HEK293 (cell line): ENCODE measurements at regions not wholly inside any gene's neighbourhood (a gene's known extent, or its start where the extent isn't known, plus 50 kb on each side); places are given as distances from the start of the nearest gene placed in this dataset.

Experiments
- CTCF ChIA-PET: fragments of 350-600 bp; formaldehyde crosslinking; extraction: SDS; loops from one replicate; lab custom pipeline; 2021; ENCODE audit warnings: antibody characterized with exemption; lab: Yijun Ruan, JAX
- POLR2A ChIA-PET: fragments of 300-600 bp; formaldehyde crosslinking; extraction: SDS; loops from one replicate; lab custom pipeline; 2020; ENCODE audit warnings: antibody characterized with exemption, inconsistent platforms; lab: Yijun Ruan, JAX
- H3K27ac ChIP-seq: fragments of 200-500 bp; sonication (Bioruptor generic); 2 replicates; pipeline ENCODE4 v1.5.1; 2014; ENCODE audit warnings: low read depth, low read length, control low read depth, inconsistent platforms; ENCODE audit errors: extremely low read depth
- H3K36me3 ChIP-seq, 2 experiments: fragments of 200-500 bp in 1 of 2; sonication (Bioruptor generic) in 1 of 2; 1 replicate in 1 of 2; 2 replicates in 1 of 2; pipeline ENCODE4 v1.5.1; 2014 to 2017; ENCODE audit warnings: inconsistent platforms in 2 of 2, low read length in 2 of 2; ENCODE audit not compliant: control insufficient read depth in 2 of 2, insufficient read depth in 1 of 2
- H3K4me1 ChIP-seq: fragments of 200-500 bp; sonication (Bioruptor generic); 2 replicates; pipeline ENCODE4 v1.5.1; 2014; ENCODE audit warnings: mild to moderate bottlenecking, low read length, inconsistent platforms; ENCODE audit not compliant: control insufficient read depth, insufficient read depth
- H3K4me3 ChIP-seq: 2 replicates; pipeline ENCODE4 v1.5.1; 2011; ENCODE audit warnings: low read depth, mild to moderate bottlenecking, control low read depth, low read length, moderate library complexity
- H3K9me3 ChIP-seq: fragments of 200-500 bp; sonication (Bioruptor generic); 2 replicates; pipeline ENCODE4 v1.5.1; 2014; ENCODE audit warnings: low read depth, low read length, inconsistent platforms; ENCODE audit not compliant: control insufficient read depth, insufficient read depth
- FEZF1 ChIP-seq: fragments of 450-650 bp; formaldehyde crosslinking; IDR thresholded peaks from 2 replicates; pipeline ENCODE4 v1.5.1; 2016; ENCODE audit warnings: missing biosample characterization, missing genetic modification characterization
- GLI4 ChIP-seq: fragments of 450-650 bp; formaldehyde crosslinking; IDR thresholded peaks from 2 replicates; pipeline ENCODE4 v1.5.1; 2016; ENCODE audit warnings: missing biosample characterization, missing genetic modification characterization
- HOXA7 ChIP-seq: sonication (generic); formaldehyde crosslinking; IDR thresholded peaks from 2 replicates; pipeline ENCODE4 v1.8.1; 2022; ENCODE audit warnings: missing genetic modification reagents, borderline replicate concordance
- KLF7 ChIP-seq: fragments of 450-650 bp; formaldehyde crosslinking; IDR thresholded peaks from 2 replicates; pipeline ENCODE4 v1.5.1; 2016; ENCODE audit warnings: missing biosample characterization, missing genetic modification characterization, borderline replicate concordance
- OVOL3 ChIP-seq: fragments of 450-650 bp; formaldehyde crosslinking; IDR thresholded peaks from 2 replicates; pipeline ENCODE4 v1.5.1; 2016; ENCODE audit warnings: missing biosample characterization, missing genetic modification characterization
- SP2 ChIP-seq: fragments of 450-650 bp; formaldehyde crosslinking; IDR thresholded peaks from 2 replicates; pipeline ENCODE4 v1.5.1; 2016; ENCODE audit warnings: missing biosample characterization, missing genetic modification characterization
- SP3 ChIP-seq: fragments of 450-650 bp; formaldehyde crosslinking; IDR thresholded peaks from 2 replicates; pipeline ENCODE4 v1.5.1; 2016; ENCODE audit warnings: missing biosample characterization, missing genetic modification characterization
- ZFHX2 ChIP-seq: fragments of 450-650 bp; formaldehyde crosslinking; conservative IDR thresholded peaks from 2 replicates; pipeline ENCODE4 v1.5.1; 2016; ENCODE audit warnings: missing biosample characterization, missing genetic modification characterization
- ZNF10 ChIP-seq: fragments of 450-650 bp; formaldehyde crosslinking; IDR thresholded peaks from 2 replicates; pipeline ENCODE4 v1.5.1; 2017; ENCODE audit warnings: missing biosample characterization, missing genetic modification characterization
- ZNF121 ChIP-seq: fragments of 450-650 bp; formaldehyde crosslinking; IDR thresholded peaks from 2 replicates; pipeline ENCODE4 v1.5.1; 2016; ENCODE audit warnings: missing biosample characterization, missing genetic modification characterization
- ZNF138 ChIP-seq: fragments of 450-650 bp; formaldehyde crosslinking; IDR thresholded peaks from 2 replicates; pipeline ENCODE4 v1.5.1; 2016; ENCODE audit warnings: missing biosample characterization, missing genetic modification characterization, borderline replicate concordance
- ZNF2 ChIP-seq: fragments of 450-650 bp; formaldehyde crosslinking; IDR thresholded peaks from 2 replicates; pipeline ENCODE4 v1.5.1; 2016; ENCODE audit warnings: missing biosample characterization, missing genetic modification characterization
- ZNF223 ChIP-seq: fragments of 450-650 bp; formaldehyde crosslinking; IDR thresholded peaks from 2 replicates; pipeline ENCODE4 v1.5.1; 2016; ENCODE audit warnings: missing biosample characterization, missing genetic modification characterization
- ZNF513 ChIP-seq: fragments of 450-650 bp; IDR thresholded peaks from 2 replicates; pipeline ENCODE4 v1.5.1; 2018; ENCODE audit warnings: missing biosample characterization, missing genetic modification characterization
- ZNF514 ChIP-seq: fragments of 450-650 bp; formaldehyde crosslinking; IDR thresholded peaks from 2 replicates; pipeline ENCODE4 v1.5.1; 2016; ENCODE audit warnings: missing biosample characterization, missing genetic modification characterization
- ZNF521 ChIP-seq: fragments of 450-650 bp; formaldehyde crosslinking; IDR thresholded peaks from 2 replicates; pipeline ENCODE4 v1.5.1; 2017; ENCODE audit warnings: missing biosample characterization, mild to moderate bottlenecking, missing genetic modification characterization
- ZNF548 ChIP-seq: fragments of 450-650 bp; formaldehyde crosslinking; IDR thresholded peaks from 2 replicates; pipeline ENCODE4 v1.5.1; 2016; ENCODE audit warnings: missing biosample characterization, missing genetic modification characterization
- ZNF555 ChIP-seq: fragments of 450-650 bp; formaldehyde crosslinking; conservative IDR thresholded peaks from 2 replicates; pipeline ENCODE4 v1.5.1; 2017; ENCODE audit warnings: missing biosample characterization, mild to moderate bottlenecking, missing genetic modification characterization, inconsistent platforms
- ZNF621 ChIP-seq: fragments of 450-650 bp; formaldehyde crosslinking; IDR thresholded peaks from 2 replicates; pipeline ENCODE4 v1.5.1; 2017; ENCODE audit warnings: missing biosample characterization, missing genetic modification characterization
- ZNF624 ChIP-seq: fragments of 450-650 bp; formaldehyde crosslinking; IDR thresholded peaks from 2 replicates; pipeline ENCODE4 v1.5.1; 2017; ENCODE audit warnings: missing biosample characterization, missing genetic modification characterization
- ZNF629 ChIP-seq: fragments of 450-650 bp; formaldehyde crosslinking; IDR thresholded peaks from 2 replicates; pipeline ENCODE4 v1.5.1; 2017; ENCODE audit warnings: missing biosample characterization, missing genetic modification characterization
- ZNF837 ChIP-seq: fragments of 450-650 bp; formaldehyde crosslinking; IDR thresholded peaks from 2 replicates; pipeline ENCODE4 v1.5.1; 2016; ENCODE audit warnings: missing biosample characterization, missing genetic modification characterization
- TF ChIP-seq, protein P1 (sequence below): fragments of 450-650 bp; formaldehyde crosslinking; IDR thresholded peaks from 2 replicates; pipeline ENCODE4 v1.5.1; 2016; ENCODE audit warnings: missing biosample characterization, missing genetic modification characterization
- TF ChIP-seq, protein P2 (sequence below): fragments of 450-650 bp; formaldehyde crosslinking; IDR thresholded peaks from 2 replicates; pipeline ENCODE4 v1.5.1; 2016; ENCODE audit warnings: missing biosample characterization, missing genetic modification characterization
- TF ChIP-seq, protein P3 (sequence below): fragments of 450-650 bp; formaldehyde crosslinking; IDR thresholded peaks from 2 replicates; pipeline ENCODE4; 2016; ENCODE audit warnings: missing biosample characterization, missing genetic modification characterization

DNA sequence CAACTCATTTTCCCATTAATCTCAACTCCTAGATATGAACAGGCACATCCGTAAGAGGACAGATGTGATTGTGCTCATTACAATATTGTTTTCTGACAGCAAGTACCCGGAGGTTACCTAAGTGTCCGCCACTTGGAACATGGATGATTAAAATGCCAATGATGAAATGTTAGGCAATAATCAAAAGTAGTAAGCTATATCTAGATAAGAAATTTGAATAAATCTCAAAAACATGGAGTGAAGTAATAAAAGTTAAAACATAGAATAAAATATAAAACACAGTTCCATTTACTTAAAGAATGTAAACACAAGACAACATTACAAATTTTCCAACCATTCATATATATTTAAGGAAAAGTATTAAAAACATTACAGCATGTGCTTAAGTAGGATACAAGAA, 59.2 kb upstream of the LY86 start (continued):
- TF ChIP-seq, protein P1, sequence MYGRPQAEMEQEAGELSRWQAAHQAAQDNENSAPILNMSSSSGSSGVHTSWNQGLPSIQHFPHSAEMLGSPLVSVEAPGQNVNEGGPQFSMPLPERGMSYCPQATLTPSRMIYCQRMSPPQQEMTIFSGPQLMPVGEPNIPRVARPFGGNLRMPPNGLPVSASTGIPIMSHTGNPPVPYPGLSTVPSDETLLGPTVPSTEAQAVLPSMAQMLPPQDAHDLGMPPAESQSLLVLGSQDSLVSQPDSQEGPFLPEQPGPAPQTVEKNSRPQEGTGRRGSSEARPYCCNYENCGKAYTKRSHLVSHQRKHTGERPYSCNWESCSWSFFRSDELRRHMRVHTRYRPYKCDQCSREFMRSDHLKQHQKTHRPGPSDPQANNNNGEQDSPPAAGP (tag by site-specific recombination) = no peak
- TF ChIP-seq ZNF121 (tag by site-specific recombination) (no peak), OVOL3 (tag by site-specific recombination) (no peak), SP3 (no peak), HOXA7 (no peak), ZNF555 (no peak)

- H3K9me3 ChIP-seq = no peaks in the 10 kb centered on the region
- ChIA-PET POLR2A (no interaction called here), CTCF (no interaction called here)
- H3K4me1 ChIP-seq = no peaks in the 10 kb centered on the region
- no peaks in the 10 kb centered on the region for H3K36me3 ChIP-seq
- H3K27ac ChIP-seq = no peak overlapping the region
- no peak for TF ChIP-seq ZNF629
- TF ChIP-seq SP2 = no peak
- TF ChIP-seq ZNF521 (tag by site-specific recombination) = no peak
- TF ChIP-seq, protein P2, sequence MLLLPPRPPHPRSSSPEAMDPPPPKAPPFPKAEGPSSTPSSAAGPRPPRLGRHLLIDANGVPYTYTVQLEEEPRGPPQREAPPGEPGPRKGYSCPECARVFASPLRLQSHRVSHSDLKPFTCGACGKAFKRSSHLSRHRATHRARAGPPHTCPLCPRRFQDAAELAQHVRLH (tag by site-specific recombination) = no peak
- no peak for TF ChIP-seq ZNF514 (tag by site-specific recombination)
- no peak for TF ChIP-seq KLF7 (tag by site-specific recombination)
- no peak for TF ChIP-seq ZNF548 (tag by site-specific recombination)
- no peak for TF ChIP-seq ZNF138 (tag by site-specific recombination)
- TF ChIP-seq ZNF223 (tag by site-specific recombination) = no peak
- TF ChIP-seq ZNF513 (tag by site-specific recombination) = no peak
- TF ChIP-seq OVOL3 (tag by site-specific recombination) = no peak
- TF ChIP-seq, protein P3, sequence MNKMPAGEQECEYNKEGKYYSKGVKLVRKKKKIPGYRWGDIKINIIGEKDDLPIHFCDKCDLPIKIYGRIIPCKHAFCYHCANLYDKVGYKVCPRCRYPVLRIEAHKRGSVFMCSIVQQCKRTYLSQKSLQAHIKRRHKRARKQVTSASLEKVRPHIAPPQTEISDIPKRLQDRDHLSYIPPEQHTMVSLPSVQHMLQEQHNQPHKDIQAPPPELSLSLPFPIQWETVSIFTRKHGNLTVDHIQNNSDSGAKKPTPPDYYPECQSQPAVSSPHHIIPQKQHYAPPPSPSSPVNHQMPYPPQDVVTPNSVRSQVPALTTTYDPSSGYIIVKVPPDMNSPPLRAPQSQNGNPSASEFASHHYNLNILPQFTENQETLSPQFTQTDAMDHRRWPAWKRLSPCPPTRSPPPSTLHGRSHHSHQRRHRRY (tag by site-specific recombination) = no peak
- no peak for TF ChIP-seq ZNF10 (tag by site-specific recombination)
- TF ChIP-seq ZNF621 (tag by site-specific recombination) = no peak
- no peak for TF ChIP-seq ZNF837 (tag by site-specific recombination)
- TF ChIP-seq FEZF1 = no peak
- TF ChIP-seq ZFHX2 = no peak
- no peak for TF ChIP-seq GLI4 (tag by site-specific recombination)
- no peak for TF ChIP-seq ZNF624 (tag by site-specific recombination)
- no peak for TF ChIP-seq ZNF2 (tag by site-specific recombination)
- no peak overlapping the region for H3K4me3 ChIP-seq
These were observed 55.3 kb upstream of the LY86 start for GRCh38 chr6:6533176-6533575.
